Activated naive CD8-positive, alpha-beta T cell treated with anti-CD3 and anti-CD28 coated beads, Interleukin-2, amount 50 U/mL, for 16 hours (primary cell): ENCODE measurements at regions not wholly inside any gene's neighbourhood (a gene's known extent, or its start where the extent isn't known, plus 50 kb on each side); places are given as distances from the start of the nearest gene placed in this dataset.
"Not testable (repeated sequence)": the region's sequence is repeated elsewhere in the genome, so short reads cannot be mapped to it uniquely, and the experiment has no call there.

Experiments used
- DNase-seq: peaks from one replicate; pipeline ENCODE4 v3.0.0-alpha.2; 2020; ENCODE audit warnings: low read depth, low spot score

- not testable (repeated sequence) for DNase-seq
Observed at GRCh38 chr1:83135524-83136157, 863.3 kb downstream of the TTLL7 start.

GRCh38 chr1:83134322-83135014 lies 864.5 kb downstream of the TTLL7 start:
- DNase-seq = not testable (repeated sequence)

GRCh38 chr1:83131692-83131955 lies 867.3 kb downstream of the TTLL7 start:
- no peak for DNase-seq

GRCh38 chr1:83130886-83131691 lies 867.8 kb downstream of the TTLL7 start:
- no peak for DNase-seq

GRCh38 chr1:83129107-83129506 lies 869.8 kb downstream of the TTLL7 start:
- DNase-seq = no peak

- DNase-seq = no peak
Observed at GRCh38 chr1:83125456-83125855, 873.5 kb downstream of the TTLL7 start.

GRCh38 chr1:83123019-83123418 lies 875.9 kb downstream of the TTLL7 start:
- no peak for DNase-seq

GRCh38 chr1:83118472-83118871 lies 880.5 kb downstream of the TTLL7 start:
- no peak for DNase-seq

- not testable (repeated sequence) for DNase-seq
Observed at GRCh38 chr1:83117030-83117429, 881.9 kb downstream of the TTLL7 start.

GRCh38 chr1:83115785-83116184 lies 883.1 kb downstream of the TTLL7 start:
- no peak for DNase-seq

- no peak for DNase-seq
Observed at GRCh38 chr1:83114136-83114834, 884.6 kb downstream of the TTLL7 start.

- DNase-seq = no peak
Observed at GRCh38 chr1:83113652-83114051, 885.3 kb downstream of the TTLL7 start.

- no peak for DNase-seq
Observed at GRCh38 chr1:83112248-83112885, 886.6 kb downstream of the TTLL7 start.

GRCh38 chr1:83110156-83110555 lies 888.8 kb downstream of the TTLL7 start:
- no peak for DNase-seq

- no peak for DNase-seq
Observed at GRCh38 chr1:83109692-83110091, 889.2 kb downstream of the TTLL7 start.

- DNase-seq = no peak
Observed at GRCh38 chr1:83104558-83104957, 894.4 kb downstream of the TTLL7 start.

GRCh38 chr1:83103341-83103740 lies 895.6 kb downstream of the TTLL7 start:
- no peak for DNase-seq

- no peak for DNase-seq
Observed at GRCh38 chr1:83102630-83103071, 896.3 kb downstream of the TTLL7 start.

- DNase-seq = no peak
Observed at GRCh38 chr1:83101406-83101805, 897.5 kb downstream of the TTLL7 start.

- no peak for DNase-seq
Observed at GRCh38 chr1:83100133-83100532, 898.8 kb downstream of the TTLL7 start.

GRCh38 chr1:83098791-83099190 lies 900.1 kb downstream of the TTLL7 start:
- DNase-seq = no peak

- DNase-seq = no peak
Observed at GRCh38 chr1:83098131-83098530, 900.8 kb downstream of the TTLL7 start.
